Ascending aorta (tissue), 2 donors: ENCODE measurements at regions not wholly inside any gene's neighbourhood (a gene's known extent, or its start where the extent isn't known, plus 50 kb on each side); places are given as distances from the start of the nearest gene placed in this dataset.

ENCODE experiments used
- DNase-seq, 2 donors: peaks; one replicate each; pipeline ENCODE4 v3.0.0-alpha.2; 2019; ENCODE audit warnings: low spot score in 2 of 2
- H3K27ac ChIP-seq, 2 donors: fragments of 200-600 bp; sonication (generic); one replicate each; pipeline ENCODE4 v1.5.1; 2016 to 2017; ENCODE audit warnings: mild to moderate bottlenecking in 1 of 2
- H3K27me3 ChIP-seq: fragments of 200-600 bp; sonication (generic); one replicate; pipeline ENCODE4 v1.5.1; 2017
- H3K36me3 ChIP-seq, 2 donors: fragments of 200-600 bp; sonication (generic); one replicate each; pipeline ENCODE4 v1.5.1; 2016
- H3K4me1 ChIP-seq, 2 donors: fragments of 200-600 bp; sonication (generic); one replicate each; pipeline ENCODE4 v1.5.1; 2016 to 2017; ENCODE audit warnings: mild to moderate bottlenecking in 1 of 2
- H3K4me3 ChIP-seq, 2 donors: fragments of 200-600 bp; sonication (generic); one replicate each; pipeline ENCODE4 v1.5.1; 2016 to 2017; ENCODE audit warnings: mild to moderate bottlenecking in 1 of 2
- H3K9me3 ChIP-seq, 2 donors: fragments of 200-600 bp; sonication (generic); one replicate each; pipeline ENCODE4 v1.5.1; 2016
- intact Hi-C: fragments of 100-400 bp; cut with DNase I; formaldehyde crosslinking; loops from one replicate; pipeline ENCODE4 v1.15.1; 2023
- TF ChIP-seq, protein P1 (sequence below), 3 experiments: fragments of 200-600 bp in 2 of 3; fragments of 450-650 bp in 1 of 3; sonication (generic) in 2 of 3; IDR thresholded peaks; one replicate each; pipeline ENCODE4 v1.5.1; 2016 to 2019; ENCODE audit warnings: antibody characterized with exemption in 3 of 3, mild to moderate bottlenecking in 1 of 3, moderate library complexity in 1 of 3

DNA sequence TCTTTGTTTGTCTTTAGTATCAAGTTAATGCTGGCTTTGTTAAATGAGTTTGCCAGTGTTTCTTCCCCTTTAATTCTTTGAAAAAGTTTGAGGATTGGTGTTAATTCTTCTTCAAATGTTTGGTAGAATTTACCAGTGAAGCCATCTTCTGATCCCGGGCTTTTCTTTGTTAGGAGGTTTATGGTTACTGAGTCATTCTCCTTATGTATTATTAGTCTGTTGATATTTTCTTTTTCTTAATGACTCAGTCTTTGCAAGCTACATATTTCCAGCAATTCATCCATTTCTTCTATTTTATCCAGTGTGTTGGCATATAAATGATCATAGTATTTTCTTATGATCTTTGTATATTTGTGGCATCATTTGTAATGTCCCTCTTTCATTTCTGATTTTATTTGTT is 74.5 kb upstream of the SPINK5 start:
- no peak overlapping the region for H3K27ac ChIP-seq
- H3K27me3 ChIP-seq = no peaks in the 10 kb centered on the region
- no peaks in the 10 kb centered on the region for H3K9me3 ChIP-seq
- intact Hi-C loops = no loop called here
- H3K4me3 ChIP-seq = no peak overlapping the region
- TF ChIP-seq, protein P1, sequence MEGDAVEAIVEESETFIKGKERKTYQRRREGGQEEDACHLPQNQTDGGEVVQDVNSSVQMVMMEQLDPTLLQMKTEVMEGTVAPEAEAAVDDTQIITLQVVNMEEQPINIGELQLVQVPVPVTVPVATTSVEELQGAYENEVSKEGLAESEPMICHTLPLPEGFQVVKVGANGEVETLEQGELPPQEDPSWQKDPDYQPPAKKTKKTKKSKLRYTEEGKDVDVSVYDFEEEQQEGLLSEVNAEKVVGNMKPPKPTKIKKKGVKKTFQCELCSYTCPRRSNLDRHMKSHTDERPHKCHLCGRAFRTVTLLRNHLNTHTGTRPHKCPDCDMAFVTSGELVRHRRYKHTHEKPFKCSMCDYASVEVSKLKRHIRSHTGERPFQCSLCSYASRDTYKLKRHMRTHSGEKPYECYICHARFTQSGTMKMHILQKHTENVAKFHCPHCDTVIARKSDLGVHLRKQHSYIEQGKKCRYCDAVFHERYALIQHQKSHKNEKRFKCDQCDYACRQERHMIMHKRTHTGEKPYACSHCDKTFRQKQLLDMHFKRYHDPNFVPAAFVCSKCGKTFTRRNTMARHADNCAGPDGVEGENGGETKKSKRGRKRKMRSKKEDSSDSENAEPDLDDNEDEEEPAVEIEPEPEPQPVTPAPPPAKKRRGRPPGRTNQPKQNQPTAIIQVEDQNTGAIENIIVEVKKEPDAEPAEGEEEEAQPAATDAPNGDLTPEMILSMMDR (IDR thresholded peaks at IDR 0.05) = no peak
- no peaks in the 10 kb centered on the region for H3K4me1 ChIP-seq
- no peak for DNase-seq
- no peaks in the 10 kb centered on the region for H3K36me3 ChIP-seq

DNA sequence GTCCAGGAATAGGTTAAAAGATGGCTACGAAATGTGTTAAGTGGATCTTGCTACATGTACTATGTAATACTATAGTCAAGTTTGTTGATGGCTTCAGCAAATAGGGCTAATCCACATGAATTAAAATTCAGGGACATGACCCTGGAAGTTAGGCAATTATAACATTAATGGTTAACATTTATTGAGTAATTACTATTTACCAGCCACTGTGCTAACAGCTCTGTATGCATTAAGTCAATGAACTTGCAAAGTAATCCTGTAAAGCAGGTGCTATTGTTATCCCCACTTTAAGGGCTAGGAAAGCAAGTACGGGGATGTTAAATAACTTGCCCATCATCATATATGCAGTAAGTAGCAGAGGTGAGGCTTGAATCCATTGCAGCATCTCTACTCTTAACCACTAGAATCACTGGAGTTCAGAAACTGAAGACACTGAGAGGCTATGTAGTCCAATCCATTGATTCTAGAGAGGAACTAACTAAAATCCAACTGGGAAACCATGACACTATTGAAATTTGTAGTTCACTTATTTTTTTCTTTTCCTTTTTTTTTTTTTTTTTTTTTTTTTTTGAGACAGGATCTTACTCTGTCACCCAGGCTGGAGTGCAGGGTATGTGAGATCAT is 77.5 kb upstream of the SPINK5 start:
- Histone ChIP-seq H3K4me3 (no peak overlapping the region), H3K27me3 (no peaks in the 10 kb centered on the region), H3K27ac (no peak overlapping the region), H3K4me1 (no peaks in the 10 kb centered on the region), H3K36me3 (no peaks in the 10 kb centered on the region), H3K9me3 (no peaks in the 10 kb centered on the region)
- TF ChIP-seq, protein P1 (IDR thresholded peaks at IDR 0.05) = no peak
- intact Hi-C loops = no loop called here
- no peak for DNase-seq

DNA sequence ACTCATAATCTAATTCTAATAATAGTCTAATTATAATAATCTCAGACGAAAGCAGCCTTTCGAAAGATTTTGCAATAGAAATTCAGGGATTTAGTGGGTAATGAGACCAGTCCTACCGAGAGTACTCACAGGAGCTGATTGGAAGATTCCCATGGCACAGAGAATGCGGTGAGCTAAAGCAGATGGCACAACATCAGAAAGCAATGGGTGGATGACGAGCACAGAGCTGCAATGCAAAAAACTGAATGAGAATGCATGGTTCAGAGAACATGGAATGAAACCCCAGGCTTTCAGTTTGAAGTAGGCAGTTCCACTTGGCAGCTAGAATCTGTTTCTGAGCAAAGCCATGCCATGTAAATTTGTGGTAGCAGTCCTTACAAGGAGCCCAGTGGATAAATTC is 78.2 kb upstream of the SPINK5 start:
- DNase-seq = no peak

DNA sequence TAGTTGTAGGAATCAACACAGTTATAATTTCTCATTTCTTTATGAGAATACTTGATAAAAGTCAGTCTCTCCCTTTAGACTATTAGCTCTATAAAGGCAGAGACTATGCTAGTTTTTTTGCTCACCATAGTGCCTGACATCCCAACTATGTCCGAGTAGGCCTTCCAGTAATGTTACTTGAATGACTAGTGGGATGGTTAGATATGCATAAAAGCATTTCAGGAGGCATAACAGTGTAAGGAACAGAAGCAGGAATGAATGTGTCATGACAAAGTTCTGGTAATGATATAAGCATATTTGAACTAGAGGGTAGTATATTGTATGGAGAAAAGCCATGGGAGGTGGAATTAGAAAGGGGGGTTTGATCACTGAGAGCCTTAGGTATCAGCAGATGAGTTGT is 77.4 kb upstream of the C5orf46 start:
- intact Hi-C loops = no loop called here
- H3K27ac ChIP-seq = no peak overlapping the region

More for the DNA sequence above, 78.2 kb upstream of the SPINK5 start:
- H3K36me3 ChIP-seq = no peaks in the 10 kb centered on the region
- TF ChIP-seq, protein P1 (IDR thresholded peaks at IDR 0.05) = no peak
- no peaks in the 10 kb centered on the region for H3K4me1 ChIP-seq
- H3K27ac ChIP-seq = no peak overlapping the region
- H3K9me3 ChIP-seq = no peaks in the 10 kb centered on the region
- intact Hi-C loops = no loop called here
- no peak overlapping the region for H3K4me3 ChIP-seq
- no peaks in the 10 kb centered on the region for H3K27me3 ChIP-seq

DNA sequence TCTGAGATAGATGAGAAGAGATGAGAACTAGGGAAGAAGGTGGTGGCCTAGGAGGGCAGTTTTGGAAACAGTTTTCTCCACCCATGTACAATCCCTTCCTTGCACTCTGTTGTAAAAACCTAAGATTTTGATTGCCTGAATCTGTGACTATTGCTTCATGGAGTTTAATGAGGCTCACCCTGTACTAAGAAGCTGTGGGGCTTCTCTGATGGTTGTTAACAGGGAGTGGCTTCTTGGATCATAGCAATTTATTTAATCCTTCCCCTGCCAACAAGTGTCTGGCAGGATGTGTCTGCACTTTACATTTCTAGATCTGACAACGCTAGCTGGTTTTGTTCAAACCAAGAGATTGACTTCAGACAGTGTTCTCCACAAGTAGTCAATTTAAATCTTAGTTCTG is 74.7 kb upstream of the C5orf46 start:
- Histone ChIP-seq H3K27ac (no peak overlapping the region), H3K4me1 (no peaks in the 10 kb centered on the region), H3K9me3 (peaks cover 0 to 5% of the 10 kb centered on the region in 2 donors), H3K4me3 (no peak overlapping the region), H3K36me3 (no peaks in the 10 kb centered on the region), H3K27me3 (no peaks in the 10 kb centered on the region)
- TF ChIP-seq, protein P1 (IDR thresholded peaks at IDR 0.05) = no peak
- intact Hi-C loops = no loop called here
- DNase-seq = no peak

More for the DNA sequence above, 77.4 kb upstream of the C5orf46 start:
- H3K36me3 ChIP-seq = no peaks in the 10 kb centered on the region
- DNase-seq = no peak
- no peaks in the 10 kb centered on the region for H3K9me3 ChIP-seq
- H3K4me1 ChIP-seq = no peaks in the 10 kb centered on the region
- H3K4me3 ChIP-seq = no peak overlapping the region
- no peaks in the 10 kb centered on the region for H3K27me3 ChIP-seq
- TF ChIP-seq, protein P1 (IDR thresholded peaks at IDR 0.05) = no peak

DNA sequence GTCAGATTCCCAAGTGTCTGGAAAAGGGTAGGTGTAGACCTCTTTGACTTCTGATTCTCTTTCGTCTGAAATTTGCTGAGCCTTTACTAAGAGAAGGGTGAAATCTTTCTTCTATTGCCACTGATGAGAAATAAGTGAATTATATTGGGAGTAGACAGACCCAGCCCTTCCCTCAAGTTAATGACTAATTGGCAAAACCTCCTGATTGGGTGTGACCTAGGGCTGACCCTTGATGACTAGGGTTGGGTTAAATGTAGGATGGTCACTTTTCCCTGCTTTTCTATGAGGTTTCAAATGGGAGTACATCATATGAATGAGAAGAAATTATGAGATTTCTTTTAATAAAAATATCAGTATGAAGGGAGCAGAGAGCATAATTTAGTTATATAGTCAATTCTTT is 73.4 kb upstream of the C5orf46 start:
- H3K4me3 ChIP-seq = no peak overlapping the region
- no peak overlapping the region for H3K27ac ChIP-seq
- no peaks in the 10 kb centered on the region for H3K4me1 ChIP-seq
- no peak for DNase-seq
- TF ChIP-seq, protein P1 (IDR thresholded peaks at IDR 0.05) = no peak
- no peaks in the 10 kb centered on the region for H3K27me3 ChIP-seq
- H3K9me3 ChIP-seq = peaks cover 0 to 5% of the 10 kb centered on the region in 2 donors
- intact Hi-C loops = no loop called here
- no peaks in the 10 kb centered on the region for H3K36me3 ChIP-seq
